Progenitor cell of endocrine pancreas (in vitro differentiated cells): ENCODE measurements at regions not wholly inside any gene's neighbourhood (a gene's known extent, or its start where the extent isn't known, plus 50 kb on each side); places are given as distances from the start of the nearest gene placed in this dataset.
A peak's percentile ranks its signal among the peaks of the same experiment; 100 is the strongest.

Source experiments
- DNase-seq: peaks from one replicate; pipeline ENCODE4 v3.0.0; 2021; ENCODE audit warnings: low spot score; ENCODE audit not compliant: unreplicated experiment
- H3K27ac Mint-ChIP-seq: 2 replicates; pipeline ENCODE4 v1.8.0; 2021; ENCODE audit warnings: mild to moderate bottlenecking, moderate library complexity, mixed read lengths
- H3K27me3 Mint-ChIP-seq: 2 replicates; pipeline ENCODE4 v1.8.0; 2021; ENCODE audit warnings: mixed read lengths
- H3K36me3 Mint-ChIP-seq: 2 replicates; pipeline ENCODE4 v1.8.0; 2022; ENCODE audit warnings: mixed read lengths; ENCODE audit not compliant: insufficient read depth
- H3K4me1 Mint-ChIP-seq: 2 replicates; pipeline ENCODE4 v1.8.0; 2021; ENCODE audit warnings: low read depth, mixed read lengths
- H3K4me3 Mint-ChIP-seq: 2 replicates; pipeline ENCODE4 v1.8.0; 2021; ENCODE audit warnings: low read depth, mild to moderate bottlenecking, moderate library complexity, mixed read lengths
- H3K9me3 Mint-ChIP-seq: 2 replicates; pipeline ENCODE4 v1.8.0; 2021; ENCODE audit warnings: low read depth, mixed read lengths
- CTCF ChIP-seq: fragments of 200-600 bp; sonication (generic); IDR thresholded peaks from one replicate; pipeline ENCODE4 v1.5.0; 2021; ENCODE audit warnings: antibody characterized with exemption, mild to moderate bottlenecking; ENCODE audit not compliant: unreplicated experiment

GRCh38 chr10:61612450-61612849, 50.3 kb upstream of the CABCOCO1 start:
- Mint-ChIP-seq H3K36me3 (no peaks in the 10 kb centered on the region), H3K9me3 (no peaks in the 10 kb centered on the region), H3K4me1 (peaks cover 18% of the 10 kb centered on the region), H3K4me3 (no peak overlapping the region), H3K27me3 (no peaks in the 10 kb centered on the region), H3K27ac (peak overlapping the region; percentile 65)
- TF ChIP-seq CTCF, result no peak
- no peak for DNase-seq

- no peaks in the 10 kb centered on the region for H3K9me3 Mint-ChIP-seq
- no peak for DNase-seq
- no peaks in the 10 kb centered on the region for H3K36me3 Mint-ChIP-seq
- no peak overlapping the region for H3K27ac Mint-ChIP-seq
- H3K4me1 Mint-ChIP-seq, result peaks cover 18% of the 10 kb centered on the region
- TF ChIP-seq CTCF, result no peak
- no peaks in the 10 kb centered on the region for H3K27me3 Mint-ChIP-seq
- no peak overlapping the region for H3K4me3 Mint-ChIP-seq
These were observed 50.7 kb upstream of the CABCOCO1 start for GRCh38 chr10:61612009-61612408.

- Mint-ChIP-seq H3K9me3 (no peaks in the 10 kb centered on the region), H3K27me3 (no peaks in the 10 kb centered on the region), H3K4me3 (no peak overlapping the region), H3K4me1 (peaks cover 13% of the 10 kb centered on the region), H3K27ac (no peak overlapping the region), H3K36me3 (no peaks in the 10 kb centered on the region)
- no peak for DNase-seq
- TF ChIP-seq CTCF, result no peak
These were observed 53.0 kb upstream of the CABCOCO1 start for GRCh38 chr10:61609701-61610100.

GRCh38 chr10:61608255-61609033, 54.3 kb upstream of the CABCOCO1 start:
- no peaks in the 10 kb centered on the region for H3K36me3 Mint-ChIP-seq
- H3K9me3 Mint-ChIP-seq, result peaks cover 6% of the 10 kb centered on the region
- DNase-seq, result no peak
- H3K4me1 Mint-ChIP-seq, result peaks cover 13% of the 10 kb centered on the region
- TF ChIP-seq CTCF, result no peak
- H3K27me3 Mint-ChIP-seq, result no peaks in the 10 kb centered on the region
- H3K4me3 Mint-ChIP-seq, result no peak overlapping the region
- H3K27ac Mint-ChIP-seq, result no peak overlapping the region

GRCh38 chr10:61606959-61607907, 55.5 kb upstream of the CABCOCO1 start:
- Mint-ChIP-seq H3K4me1 (peaks cover 5% of the 10 kb centered on the region), H3K36me3 (no peaks in the 10 kb centered on the region), H3K27ac (no peak overlapping the region), H3K4me3 (no peak overlapping the region), H3K9me3 (peaks cover 8% of the 10 kb centered on the region), H3K27me3 (no peaks in the 10 kb centered on the region)
- TF ChIP-seq CTCF, result peak; percentile 61
- no peak for DNase-seq
